ENCODE measurements at regions not wholly inside any gene's neighbourhood (a gene's known extent, or its start where the extent isn't known, plus 50 kb on each side); places are given as distances from the start of the nearest gene placed in this dataset.
"Not testable (repeated sequence)": the region's sequence is repeated elsewhere in the genome, so short reads cannot be mapped to it uniquely, and the experiment has no call there.

DNA sequence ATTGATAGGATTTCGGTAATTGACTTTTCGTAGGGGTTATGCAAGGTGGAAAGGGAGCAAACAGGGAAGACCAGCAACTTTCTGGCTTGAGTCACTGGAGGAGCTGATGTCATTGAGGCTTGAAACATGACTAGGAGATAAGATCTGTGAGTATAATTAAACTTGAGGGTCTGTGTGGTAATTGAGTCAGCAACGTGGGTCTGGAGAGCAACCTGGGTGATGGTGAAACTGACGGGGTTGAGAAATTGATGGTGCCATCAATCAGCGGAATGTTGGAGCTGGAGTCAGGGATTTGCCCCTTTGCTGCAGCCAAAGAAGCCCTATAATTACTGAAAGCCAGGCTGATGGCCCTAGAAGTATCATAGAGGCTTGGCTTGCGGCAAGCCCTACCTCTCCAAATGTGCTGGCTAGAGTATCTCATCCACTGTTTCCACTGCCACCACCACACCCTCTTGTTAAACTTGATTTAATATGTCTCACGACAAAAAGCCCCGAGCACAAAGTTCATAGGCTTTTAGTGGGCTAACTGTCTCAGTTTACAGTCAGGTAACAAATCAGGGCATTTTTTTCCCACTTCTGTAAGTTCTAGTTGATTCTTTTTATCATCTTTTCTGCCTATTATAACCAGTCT, 186.9 kb upstream of the ELAC2 start:
- DNase-seq: no peak

DNA sequence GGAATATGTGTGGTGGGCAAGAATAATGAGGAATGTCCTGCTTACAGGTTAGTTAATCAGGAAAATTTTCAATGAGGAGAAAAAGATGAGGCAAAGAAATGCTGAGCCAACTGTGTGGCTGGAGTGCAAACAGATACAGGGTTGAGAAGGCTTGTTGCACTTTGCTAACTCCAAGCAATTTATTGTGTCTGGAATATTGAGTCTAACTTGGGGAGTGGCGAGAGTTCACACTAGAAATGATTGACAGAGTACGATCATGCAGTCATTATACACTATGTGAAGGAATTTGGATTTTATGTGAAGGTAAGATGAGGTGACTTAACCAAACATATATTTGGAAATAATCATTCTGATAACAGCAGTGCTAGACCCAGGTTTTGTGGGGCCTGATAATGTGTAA, 185.0 kb upstream of the ELAC2 start:
- no peak for DNase-seq

DNA sequence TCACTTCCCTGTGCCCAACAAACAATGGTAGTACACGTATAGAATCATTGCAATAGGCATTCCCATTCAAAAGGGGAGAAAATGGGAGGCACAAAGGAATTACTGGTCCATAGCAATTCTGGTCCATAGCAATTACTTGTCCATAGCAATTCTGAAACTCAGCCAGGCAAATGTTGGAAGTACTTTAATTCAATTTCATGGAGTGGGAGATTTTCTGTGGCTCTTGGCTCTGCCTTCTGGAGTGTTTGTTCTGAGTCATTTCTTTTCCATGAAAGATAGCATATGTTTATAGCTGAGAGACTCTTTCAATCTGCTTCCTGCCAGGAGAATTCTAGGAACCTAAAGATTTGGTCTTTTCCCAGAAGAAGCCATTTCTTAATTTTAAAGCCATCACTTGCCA, 182.8 kb upstream of the ELAC2 start:
- no peak for DNase-seq

DNA sequence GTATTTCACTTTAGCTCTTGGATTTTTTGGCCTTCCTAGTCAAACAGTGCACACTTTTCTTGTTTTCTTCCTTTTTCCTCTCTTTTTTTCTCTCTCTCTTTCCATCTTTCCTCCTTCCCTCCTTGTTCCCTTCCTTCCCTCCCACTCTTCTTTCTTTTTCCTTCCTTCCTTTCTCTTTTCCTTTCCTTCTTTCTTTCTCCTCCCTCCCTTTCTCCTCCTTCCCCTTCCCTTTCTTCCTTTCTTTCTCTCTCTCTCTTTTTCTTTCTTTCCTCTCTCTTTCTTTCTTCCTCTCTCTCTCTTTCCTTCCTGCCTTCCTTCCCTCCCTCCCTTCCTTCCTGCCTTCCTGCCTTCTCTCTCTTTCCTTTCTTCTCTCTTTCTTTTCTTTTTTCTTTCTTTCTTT, 181.6 kb upstream of the ELAC2 start:
- DNase-seq: no peak

DNA sequence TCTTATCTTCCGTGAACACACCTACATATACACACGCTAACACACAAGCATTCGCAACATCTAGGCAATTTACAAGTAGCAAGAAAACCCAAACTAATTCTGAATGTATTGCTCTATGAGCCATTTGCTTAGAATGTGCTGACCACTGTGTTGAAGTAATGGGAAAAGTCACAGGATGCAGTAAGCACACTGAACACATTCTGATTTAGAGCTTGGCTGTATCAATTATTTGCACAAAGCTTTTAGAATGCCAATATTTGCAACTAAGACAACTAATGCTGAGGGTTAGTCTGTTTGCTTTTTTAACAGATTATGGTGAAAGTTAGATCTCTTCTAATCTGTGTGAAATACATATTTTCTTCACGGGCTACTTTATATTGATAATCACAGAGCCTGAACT, 179.8 kb upstream of the ELAC2 start:
- no peak for DNase-seq

DNA sequence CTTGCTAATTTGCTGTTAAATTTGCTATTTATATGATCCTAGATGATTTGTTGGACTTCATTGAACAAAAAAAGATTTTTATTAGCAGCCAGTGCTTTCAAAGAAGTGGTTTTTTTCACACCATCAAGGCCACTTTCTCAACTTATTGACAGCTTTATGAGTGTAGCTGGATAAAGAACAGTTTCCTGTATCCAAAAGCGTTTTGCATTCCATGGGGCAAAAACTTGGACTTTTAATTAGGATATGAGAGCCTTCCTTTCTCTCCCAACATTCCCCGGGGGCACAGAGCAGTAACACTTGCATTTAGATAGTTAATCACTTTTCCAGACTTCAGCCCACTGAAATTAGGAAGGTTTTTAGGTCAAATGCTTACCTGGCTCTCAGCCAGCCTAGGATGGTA, 177.1 kb upstream of the ELAC2 start:
- no peak for DNase-seq

DNA sequence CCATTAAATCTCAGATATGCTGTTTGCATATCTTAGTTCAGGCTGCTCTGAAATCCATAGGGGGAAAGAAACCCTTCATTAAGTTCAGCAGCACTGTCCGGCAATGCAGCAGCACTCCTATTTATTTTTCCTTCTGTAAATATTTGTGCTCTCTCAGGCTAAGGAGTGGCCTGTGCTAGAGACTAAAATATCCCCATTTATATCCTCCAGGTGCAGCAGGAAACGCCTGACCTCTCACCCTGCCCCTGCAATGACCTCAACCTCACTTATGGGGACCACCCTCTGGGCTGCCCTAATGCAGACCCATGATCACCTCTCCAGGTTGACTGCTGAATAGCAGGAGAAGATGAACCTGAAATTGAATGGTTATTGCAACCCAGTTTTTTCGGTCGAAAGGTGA, 165.0 kb upstream of the ELAC2 start:
- DNase-seq: no peak

DNA sequence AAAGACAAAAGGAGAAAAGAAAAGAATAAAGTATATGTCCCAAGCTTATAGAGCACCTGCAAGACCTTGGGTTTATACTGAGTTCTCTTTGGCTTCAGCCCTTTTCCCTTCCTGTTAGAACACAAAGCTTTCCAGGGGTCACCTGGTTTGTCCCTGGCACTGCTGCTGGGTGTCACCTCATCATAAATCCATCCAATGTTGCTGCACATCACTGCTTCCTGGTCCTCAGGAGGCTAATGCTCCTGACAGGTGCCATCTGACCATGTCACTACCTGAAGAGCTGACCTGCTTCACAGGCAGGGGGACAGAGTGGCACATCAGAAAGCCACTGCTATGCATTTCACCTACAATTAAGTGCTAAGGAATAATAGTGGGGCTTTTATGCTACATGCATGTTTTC, 164.6 kb upstream of the ELAC2 start:
- no peak for DNase-seq

DNA sequence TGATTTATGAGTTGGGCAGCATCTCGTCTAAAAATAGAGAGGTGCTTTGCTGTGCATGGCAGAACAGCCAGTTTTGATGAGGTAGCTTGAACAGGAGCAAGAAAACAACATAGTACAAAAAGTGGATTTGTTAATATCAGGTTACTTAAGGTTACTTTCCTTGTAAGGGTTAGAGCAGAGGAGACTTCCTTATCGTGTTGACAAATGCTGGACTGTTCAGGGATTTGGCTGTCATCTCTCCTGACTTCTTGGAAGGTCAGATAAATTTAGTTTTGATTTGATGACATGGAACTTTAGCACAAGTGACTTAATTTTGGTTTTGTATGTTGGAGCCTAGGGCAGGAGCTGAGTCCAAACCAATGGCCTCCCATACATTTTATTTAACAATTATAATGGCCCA, 163.9 kb upstream of the ELAC2 start:
- no peak for DNase-seq

DNA sequence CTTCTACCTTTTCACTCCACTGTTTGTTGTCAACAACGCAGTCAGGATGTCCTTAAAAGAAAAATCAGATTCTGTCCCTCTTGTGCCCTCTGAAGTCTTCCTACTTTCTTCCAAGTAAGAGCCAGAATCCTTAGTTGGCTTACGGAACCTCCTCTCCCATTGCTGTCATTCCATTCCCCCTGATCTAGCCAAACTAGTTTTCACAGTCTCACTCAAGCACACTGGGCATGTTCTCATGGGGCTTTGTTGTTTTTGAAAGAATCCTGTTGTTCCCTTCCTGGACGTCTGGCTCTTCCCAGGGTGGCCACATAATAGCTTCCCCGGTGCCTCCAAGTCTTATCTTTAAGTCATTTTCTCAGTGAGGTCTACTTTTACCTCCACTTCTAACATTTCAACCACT, 158.6 kb upstream of the ELAC2 start:
- no peak for DNase-seq

DNA sequence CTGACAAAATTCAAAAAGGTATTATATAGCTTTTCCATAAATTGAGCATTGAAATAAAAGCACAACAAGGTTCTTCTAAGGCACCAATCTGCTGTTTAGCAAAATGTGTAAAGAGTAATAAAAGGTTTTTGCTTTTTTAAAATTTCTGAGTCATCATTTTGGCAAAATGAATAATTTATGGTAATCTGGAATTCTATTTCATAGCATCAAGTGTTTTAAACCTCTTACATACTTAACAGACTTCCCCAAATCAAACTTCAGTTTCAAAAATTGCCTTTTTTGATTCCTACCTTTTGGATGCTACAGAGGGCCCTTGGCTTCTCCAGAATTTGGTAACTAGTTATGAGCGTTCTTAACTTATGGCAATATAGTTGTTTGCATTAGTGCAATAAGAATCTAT, 154.0 kb upstream of the ELAC2 start:
- DNase-seq: no peak

DNA sequence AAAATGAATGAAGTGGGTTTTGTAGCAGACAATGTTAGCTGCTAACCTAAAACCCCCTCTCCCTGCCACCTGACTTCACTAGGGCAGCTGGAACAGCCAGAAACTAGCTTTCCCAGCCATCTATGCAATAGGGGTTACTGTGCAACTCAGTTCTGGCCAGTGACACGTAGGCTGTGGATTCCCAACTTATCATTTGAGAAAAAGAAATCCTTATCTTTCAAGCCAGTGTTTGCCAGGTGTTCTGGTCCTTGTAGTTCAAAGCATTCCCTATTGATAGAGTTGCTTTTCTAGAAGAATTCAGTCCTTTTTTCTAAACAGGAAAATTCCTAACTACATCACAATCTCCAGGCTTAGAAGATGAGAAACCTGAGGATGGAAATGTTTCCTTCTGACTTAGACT, 144.5 kb upstream of the ELAC2 start:
- DNase-seq: no peak

DNA sequence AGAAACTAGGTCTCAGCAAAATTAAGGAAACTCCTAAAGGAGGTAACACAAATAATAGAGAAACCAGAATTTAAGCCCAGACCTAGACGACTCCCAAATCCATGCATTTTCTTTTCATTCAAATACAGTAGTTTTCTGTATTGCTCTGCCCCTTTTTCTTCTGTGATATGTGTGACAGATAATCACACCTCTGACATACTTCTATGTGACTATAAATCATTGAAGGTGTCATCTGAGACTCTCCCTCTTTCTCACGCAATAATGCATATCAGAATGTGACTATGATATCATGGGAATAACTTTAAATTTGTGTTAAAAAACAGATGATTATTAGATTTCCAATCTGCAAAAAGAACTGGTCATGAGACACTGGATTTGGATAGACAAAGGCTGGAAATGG, 143.0 kb upstream of the ELAC2 start:
- no peak for DNase-seq

DNA sequence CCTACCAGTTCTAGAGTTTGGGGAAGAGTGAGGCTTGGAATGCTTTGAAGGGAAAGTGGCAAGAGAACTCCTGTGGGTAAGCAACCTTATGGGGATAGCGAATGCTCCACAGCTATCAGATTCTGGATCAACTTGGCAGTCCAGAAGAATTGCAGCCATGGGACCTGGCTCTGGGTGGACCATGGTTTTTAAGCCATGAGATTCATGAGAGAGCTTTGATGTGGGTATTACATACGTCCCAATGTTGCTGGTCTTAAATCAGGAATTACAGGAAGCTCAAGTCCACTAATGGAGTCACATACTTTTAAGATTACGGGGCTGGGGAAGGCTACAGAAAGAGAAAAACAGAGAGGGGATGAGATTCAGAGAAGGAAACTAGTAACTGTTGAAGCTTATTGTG, 142.5 kb upstream of the ELAC2 start:
- DNase-seq: no peak

DNA sequence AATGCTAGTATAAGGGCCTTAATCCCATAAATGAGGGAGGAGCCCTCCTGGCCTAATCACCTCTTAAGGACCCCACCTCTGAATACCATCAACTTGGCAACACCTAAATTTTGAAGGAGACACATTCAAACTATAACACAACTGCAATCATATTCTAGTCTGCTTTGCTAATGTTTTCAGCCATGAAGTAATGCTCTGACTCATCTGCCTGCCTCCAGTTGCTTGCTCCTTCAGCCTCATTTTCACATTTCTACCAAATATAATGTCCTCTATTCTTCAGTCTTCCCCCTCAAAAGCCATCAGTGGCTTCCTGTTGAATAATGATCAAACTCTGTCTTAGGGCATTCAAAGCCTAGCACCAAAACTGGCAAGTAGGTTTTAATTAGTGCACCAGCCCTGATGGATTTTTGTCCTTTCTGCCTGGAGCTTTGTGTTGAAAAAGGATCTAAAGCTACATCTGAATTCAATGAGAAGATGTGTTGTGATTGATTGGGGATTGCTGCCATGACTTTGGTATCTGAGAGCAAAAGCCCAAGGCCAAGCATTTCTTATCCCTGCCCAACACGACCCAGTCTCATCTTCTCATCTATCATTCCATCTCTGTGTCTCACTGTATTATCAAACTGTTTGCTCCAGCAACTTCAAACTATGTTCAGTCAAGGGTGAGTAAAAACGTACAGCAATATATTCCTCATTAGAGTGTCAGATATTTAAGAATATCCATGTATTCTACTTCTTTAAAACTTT, 140.8 kb upstream of the ELAC2 start:
- DNase-seq: no peak

DNA sequence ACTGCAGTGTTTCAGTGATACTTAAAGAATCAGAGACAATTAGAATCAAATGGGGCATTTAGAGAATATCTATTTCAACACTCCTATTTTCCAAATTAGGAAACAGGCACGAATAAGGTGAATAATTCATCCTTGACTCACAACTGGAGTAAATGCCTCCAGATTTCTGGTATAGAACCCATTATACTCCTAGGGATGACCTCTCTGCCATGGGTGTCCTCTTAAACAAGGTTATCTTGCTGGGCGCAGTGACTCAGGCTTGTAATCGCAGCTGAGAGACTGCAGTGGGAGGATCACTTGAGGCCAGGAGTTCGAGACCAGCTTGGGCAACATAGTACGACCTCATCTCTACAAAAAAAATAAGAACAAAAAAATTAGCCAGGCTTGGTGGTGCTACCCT, 139.8 kb upstream of the ELAC2 start:
- no peak for DNase-seq

DNA sequence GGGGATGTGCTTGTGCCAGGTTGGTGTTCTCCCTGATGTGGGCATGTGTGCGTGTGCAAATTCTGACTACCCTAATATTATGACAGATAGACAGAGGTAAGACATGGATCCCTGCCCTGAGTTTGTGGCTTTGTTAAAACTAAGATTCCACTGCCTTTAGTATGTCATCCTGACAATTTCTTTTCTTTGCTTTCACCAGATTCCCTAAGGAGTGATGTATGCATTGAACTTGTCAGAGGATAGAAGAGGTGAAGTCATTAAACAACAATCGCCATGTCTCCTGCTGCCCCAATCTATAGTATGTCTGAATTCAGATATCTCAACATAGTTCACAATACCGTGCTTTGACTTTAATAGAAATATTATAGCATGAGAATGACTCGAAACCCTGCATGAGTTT, 137.1 kb upstream of the ELAC2 start:
- no peak for DNase-seq

DNA sequence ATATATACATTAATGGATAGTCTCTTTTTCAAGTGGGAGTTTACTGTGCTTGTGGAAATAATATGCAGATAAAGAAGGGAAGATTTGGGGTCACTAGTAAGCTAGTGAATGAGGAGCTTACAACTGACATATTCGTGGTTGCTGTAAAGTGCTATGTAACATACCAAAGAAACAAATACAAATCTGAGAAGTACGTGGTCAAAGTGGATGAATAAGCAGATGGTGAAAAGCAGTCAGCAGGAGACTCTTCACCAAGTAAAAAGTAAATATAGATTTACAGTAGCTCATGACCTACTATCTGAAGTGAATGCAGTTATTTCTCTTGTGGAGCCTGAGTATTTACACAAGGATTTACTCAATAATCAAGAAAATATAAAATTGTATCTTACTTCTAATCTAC, 136.6 kb upstream of the ELAC2 start:
- no peak for DNase-seq

DNA sequence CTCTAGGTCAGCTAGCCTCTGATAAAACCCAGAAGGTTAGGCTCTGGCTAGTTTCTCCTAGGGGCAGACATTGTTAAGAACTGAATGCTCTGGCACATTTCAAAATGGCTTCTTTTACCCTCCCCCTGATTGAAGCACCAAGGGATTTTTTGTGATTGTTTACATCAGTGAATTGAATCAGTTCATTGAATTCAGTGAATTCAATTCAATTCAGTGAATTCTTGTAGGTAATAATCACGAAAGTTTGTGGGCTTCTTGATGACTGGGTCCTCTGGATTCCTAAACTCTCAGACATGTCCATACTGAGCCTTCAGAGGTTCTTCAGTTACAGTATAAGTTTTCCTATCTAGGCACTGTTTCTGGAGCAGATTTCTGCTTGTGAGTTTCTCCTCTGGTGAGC, 135.2 kb upstream of the ELAC2 start:
- DNase-seq: no peak

DNA sequence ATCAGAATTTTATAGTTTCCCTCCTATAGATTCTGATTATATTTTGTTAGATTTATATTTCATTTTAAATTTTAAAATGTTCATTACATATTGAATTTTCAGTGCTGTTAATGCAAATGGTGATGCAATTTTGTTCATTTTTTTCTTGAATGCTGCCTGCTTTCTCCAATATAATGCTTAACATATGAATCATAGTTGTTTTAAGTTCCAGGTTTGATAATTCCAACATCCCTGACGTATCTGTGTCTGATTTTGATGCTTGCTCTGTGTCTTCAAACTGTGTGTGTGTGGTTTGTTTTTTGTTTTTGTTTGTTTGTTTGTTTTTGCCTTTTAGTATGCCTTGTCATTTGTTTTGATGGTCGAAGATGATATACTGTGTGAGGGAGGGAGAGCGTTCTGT, 134.7 kb upstream of the ELAC2 start:
- no peak for DNase-seq

DNA sequence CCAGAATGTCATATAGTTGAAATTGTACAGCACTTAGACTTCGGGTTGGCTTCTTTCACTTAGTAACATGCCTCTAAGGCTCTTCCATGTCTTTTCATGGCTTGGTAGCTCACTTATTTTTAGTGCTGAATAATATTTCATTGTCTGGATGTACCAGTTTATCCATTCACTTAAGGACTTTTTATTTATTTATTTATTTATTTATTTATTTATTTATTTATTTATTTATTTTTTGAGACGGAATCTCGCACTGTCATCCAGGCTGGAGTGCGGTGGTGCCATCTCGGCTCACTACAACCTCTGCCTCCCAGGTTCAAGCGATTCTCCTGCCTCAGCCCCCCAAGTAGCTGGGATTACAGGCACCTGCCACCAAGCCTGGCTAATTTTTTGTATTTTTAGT, 132.9 kb upstream of the ELAC2 start:
- not testable (repeated sequence) for DNase-seq

DNA sequence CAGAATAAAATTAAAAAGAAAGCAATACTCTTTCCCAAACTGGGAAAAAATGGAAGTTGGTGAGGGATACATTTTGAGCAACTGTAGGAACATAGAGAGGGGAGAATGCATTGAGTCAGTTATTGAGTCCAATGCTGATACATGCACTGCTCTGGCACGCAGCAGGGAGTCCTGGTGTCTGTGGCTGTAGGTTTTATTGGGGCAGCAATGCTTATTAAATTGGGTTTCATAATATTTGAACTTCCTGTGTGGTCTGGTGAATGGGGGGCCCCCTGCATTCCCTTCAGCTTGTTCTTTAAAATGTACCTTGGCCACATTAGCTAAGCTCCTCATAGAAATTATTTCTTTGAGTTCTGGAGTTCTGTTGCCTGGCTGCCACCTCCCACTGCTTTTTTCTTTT, 125.2 kb upstream of the ELAC2 start:
- no peak for DNase-seq

DNA sequence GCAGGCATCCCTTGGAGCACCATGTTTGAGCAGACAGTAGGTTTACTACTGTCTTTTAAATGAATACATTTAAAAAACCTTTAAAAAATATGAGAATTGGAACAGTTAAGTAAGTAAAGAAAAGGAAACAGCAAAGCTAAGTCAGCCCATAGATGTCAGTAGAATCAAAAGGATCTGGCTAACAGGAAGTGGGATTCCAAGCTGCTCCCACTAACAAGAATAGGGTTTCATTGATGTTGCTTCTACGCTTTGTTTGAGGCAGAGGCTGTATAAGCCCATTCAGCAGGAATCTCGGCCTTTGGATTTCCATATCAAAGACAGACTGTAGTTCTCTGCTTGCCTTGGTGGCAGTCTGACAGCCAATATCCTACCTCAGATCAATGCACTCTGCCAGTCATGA, 122.9 kb upstream of the ELAC2 start:
- DNase-seq: no peak

DNA sequence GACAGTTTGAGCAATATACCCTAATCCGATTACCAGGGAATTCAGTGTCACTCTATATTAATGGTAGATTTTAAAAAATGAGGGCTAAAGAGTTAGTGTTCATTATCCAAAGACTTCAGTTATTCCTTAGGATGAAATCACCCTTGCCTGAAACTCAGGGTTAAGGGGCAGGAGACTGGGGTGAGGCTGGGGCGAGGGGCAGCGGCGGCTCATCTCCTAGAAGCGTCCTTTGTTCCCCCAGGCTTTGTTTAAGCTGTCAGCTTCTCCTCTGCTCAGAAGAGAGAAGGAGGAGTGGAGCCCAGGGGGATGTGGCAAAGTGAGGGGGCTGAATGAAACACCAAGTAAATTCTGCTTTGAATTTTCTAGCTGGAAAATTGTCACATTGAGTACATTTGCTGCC, 117.7 kb upstream of the ELAC2 start:
- DNase-seq: no peak

DNA sequence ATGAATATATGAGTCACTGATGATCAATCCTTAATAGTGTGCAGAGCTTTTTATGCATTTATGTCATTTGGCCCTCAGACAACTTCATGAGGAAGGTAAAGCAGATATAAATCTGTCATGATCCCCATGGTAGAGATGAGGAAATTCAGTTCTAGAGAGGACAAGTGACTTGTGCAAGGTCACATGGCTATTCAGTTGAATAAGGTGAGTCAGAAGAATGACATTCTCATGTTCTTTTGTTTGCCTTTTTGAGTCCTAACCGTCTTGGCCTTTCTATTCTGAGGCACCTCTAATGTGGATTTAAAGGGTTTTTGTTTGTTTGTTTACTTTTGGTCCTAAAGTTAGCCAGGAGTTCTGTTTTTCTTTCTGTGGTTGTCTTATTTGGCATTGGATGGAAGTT, 116.2 kb upstream of the ELAC2 start:
- DNase-seq: no peak
